Neural progenitor cell (in vitro differentiated cells): ENCODE measurements at regions not wholly inside any gene's neighbourhood (a gene's known extent, or its start where the extent isn't known, plus 50 kb on each side); places are given as distances from the start of the nearest gene placed in this dataset.

ENCODE experiments used
- DNase-seq: peaks from one replicate; pipeline ENCODE4 v3.0.0-alpha.2; 2016; ENCODE audit warnings: low spot score
- H2AFZ ChIP-seq: fragments of 200-600 bp; sonication (generic); replicated peaks from 2 replicates; pipeline ENCODE4 v1.6.1; 2016; ENCODE audit warnings: antibody characterized with exemption
- H3F3A ChIP-seq: fragments of 200-600 bp; sonication (generic); 2 replicates; pipeline ENCODE4 v1.6.1; 2016; ENCODE audit warnings: antibody characterized with exemption, low read depth
- H3K27ac ChIP-seq: fragments of 200-600 bp; sonication (generic); 2 replicates; pipeline ENCODE4 v1.5.1; 2016; ENCODE audit warnings: mild to moderate bottlenecking
- H3K27me3 ChIP-seq: fragments of 200-600 bp; sonication (generic); 2 replicates; pipeline ENCODE4 v1.6.1; 2016; ENCODE audit warnings: mild to moderate bottlenecking, moderate library complexity
- H3K36me3 ChIP-seq: fragments of 200-600 bp; sonication (generic); 2 replicates; pipeline ENCODE4 v1.5.1; 2016
- H3K4me1 ChIP-seq: fragments of 200-600 bp; sonication (generic); 2 replicates; pipeline ENCODE4 v1.6.1; 2016; ENCODE audit warnings: mixed run types
- H3K4me2 ChIP-seq: fragments of 200-600 bp; sonication (generic); 2 replicates; pipeline ENCODE4 v1.6.1; 2016
- H3K4me3 ChIP-seq: fragments of 200-600 bp; sonication (generic); 2 replicates; pipeline ENCODE4 v1.5.1; 2016
- H3K79me2 ChIP-seq: fragments of 200-600 bp; sonication (generic); 2 replicates; pipeline ENCODE4 v1.6.1; 2016; ENCODE audit warnings: low read depth
- H3K9ac ChIP-seq: fragments of 200-600 bp; sonication (generic); 2 replicates; pipeline ENCODE4 v1.6.1; 2016
- H3K9me3 ChIP-seq: fragments of 200-600 bp; sonication (generic); 2 replicates; pipeline ENCODE4 v1.5.1; 2016; ENCODE audit warnings: low read depth
- H4K20me1 ChIP-seq: fragments of 200-600 bp; sonication (generic); 2 replicates; pipeline ENCODE4 v1.6.1; 2016; ENCODE audit warnings: low read depth
- H3K27ac Mint-ChIP-seq: 3 replicates; pipeline ENCODE4 v1.8.0; 2021; ENCODE audit warnings: mixed read lengths
- H3K27me3 Mint-ChIP-seq: 2 replicates; pipeline ENCODE4 v1.8.0; 2022; ENCODE audit warnings: low read depth, mild to moderate bottlenecking, inconsistent platforms, moderate library complexity, mixed read lengths; ENCODE audit not compliant: insufficient read depth
- H3K36me3 Mint-ChIP-seq: 3 replicates; pipeline ENCODE4 v1.8.0; 2021; ENCODE audit warnings: mixed read lengths
- H3K4me1 Mint-ChIP-seq: 3 replicates; pipeline ENCODE4 v1.8.0; 2021; ENCODE audit warnings: mixed read lengths
- H3K4me3 Mint-ChIP-seq: 3 replicates; pipeline ENCODE4 v1.8.0; 2021; ENCODE audit warnings: mild to moderate bottlenecking, moderate library complexity, mixed read lengths
- H3K9me3 Mint-ChIP-seq: 3 replicates; pipeline ENCODE4 v1.8.0; 2020; ENCODE audit warnings: mixed read lengths
- CTCF ChIP-seq: fragments of 200-600 bp; sonication (generic); IDR thresholded peaks from 2 replicates; pipeline ENCODE4 v1.5.1; 2017; ENCODE audit warnings: antibody characterized with exemption, mild to moderate bottlenecking
- EZH2 ChIP-seq: fragments of 200-600 bp; sonication (generic); IDR thresholded peaks from 2 replicates; pipeline ENCODE4 v1.6.1; 2017; ENCODE audit warnings: antibody characterized with exemption, mild to moderate bottlenecking, moderate library complexity
- EZH2phosphoT487 ChIP-seq: fragments of 200-600 bp; sonication (generic); IDR thresholded peaks from 2 replicates; pipeline ENCODE4 v1.6.1; 2017; ENCODE audit warnings: antibody characterized with exemption

- H3K9me3 Mint-ChIP-seq: no peaks in the 10 kb centered on the region
- H3K79me2 ChIP-seq: no peaks in the 10 kb centered on the region
- no peaks in the 10 kb centered on the region for H3K27me3 ChIP-seq
- H3K4me3 ChIP-seq: no peak overlapping the region
- no peaks in the 10 kb centered on the region for H3K4me1 ChIP-seq
- H4K20me1 ChIP-seq: no peaks in the 10 kb centered on the region
- H3K4me2 ChIP-seq: no peak overlapping the region
- H3F3A ChIP-seq: no peaks in the 10 kb centered on the region
- H3K36me3 ChIP-seq: no peaks in the 10 kb centered on the region
- H3K4me1 Mint-ChIP-seq: peaks cover 12% of the 10 kb centered on the region
- H3K36me3 Mint-ChIP-seq: no peaks in the 10 kb centered on the region
- no peak for TF ChIP-seq EZH2
- no peak for TF ChIP-seq EZH2phosphoT487
- TF ChIP-seq CTCF: no peak
- H3K27me3 Mint-ChIP-seq: no peaks in the 10 kb centered on the region
- no peak overlapping the region for H3K27ac ChIP-seq
- H3K9ac ChIP-seq: no peak overlapping the region
- DNase-seq: no peak
- H3K9me3 ChIP-seq: no peaks in the 10 kb centered on the region
- no peak overlapping the region for H3K27ac Mint-ChIP-seq
- H2AFZ ChIP-seq: no peak overlapping the region
- H3K4me3 Mint-ChIP-seq: no peak overlapping the region
These were observed 54.7 kb upstream of the STEAP4 start for GRCh38 chr7:88361357-88361756.

- H3K36me3 ChIP-seq: no peaks in the 10 kb centered on the region
- no peak overlapping the region for H3K27ac Mint-ChIP-seq
- no peaks in the 10 kb centered on the region for H3K9me3 Mint-ChIP-seq
- H3K4me3 Mint-ChIP-seq: no peak overlapping the region
- peaks cover 7% of the 10 kb centered on the region for H3K4me1 Mint-ChIP-seq
- H3K9ac ChIP-seq: no peak overlapping the region
- H3K27me3 ChIP-seq: no peaks in the 10 kb centered on the region
- H3K27ac ChIP-seq: no peak overlapping the region
- no peaks in the 10 kb centered on the region for H3F3A ChIP-seq
- TF ChIP-seq CTCF (no peak), EZH2phosphoT487 (no peak), EZH2 (no peak)
- no peaks in the 10 kb centered on the region for H4K20me1 ChIP-seq
- no peak overlapping the region for H3K4me2 ChIP-seq
- no peaks in the 10 kb centered on the region for H3K27me3 Mint-ChIP-seq
- H3K4me1 ChIP-seq: no peaks in the 10 kb centered on the region
- no peaks in the 10 kb centered on the region for H3K9me3 ChIP-seq
- no peaks in the 10 kb centered on the region for H3K36me3 Mint-ChIP-seq
- no peak overlapping the region for H2AFZ ChIP-seq
- no peaks in the 10 kb centered on the region for H3K79me2 ChIP-seq
- no peak overlapping the region for H3K4me3 ChIP-seq
- no peak for DNase-seq
These were observed 52.2 kb upstream of the STEAP4 start for GRCh38 chr7:88358881-88359280.

GRCh38 chr7:88358526-88358838 is 51.8 kb upstream of the STEAP4 start:
- Histone ChIP-seq H3K4me1 (no peaks in the 10 kb centered on the region), H3K27ac (no peak overlapping the region), H3K9ac (no peak overlapping the region), H4K20me1 (no peaks in the 10 kb centered on the region), H3K4me2 (no peak overlapping the region), H2AFZ (no peak overlapping the region), H3K36me3 (no peaks in the 10 kb centered on the region), H3F3A (no peaks in the 10 kb centered on the region), H3K27me3 (no peaks in the 10 kb centered on the region), H3K79me2 (no peaks in the 10 kb centered on the region), H3K4me3 (no peak overlapping the region), H3K9me3 (no peaks in the 10 kb centered on the region)
- no peak overlapping the region for H3K4me3 Mint-ChIP-seq
- H3K36me3 Mint-ChIP-seq: no peaks in the 10 kb centered on the region
- H3K4me1 Mint-ChIP-seq: peaks cover 7% of the 10 kb centered on the region
- TF ChIP-seq EZH2 (no peak), CTCF (no peak), EZH2phosphoT487 (no peak)
- no peaks in the 10 kb centered on the region for H3K9me3 Mint-ChIP-seq
- H3K27me3 Mint-ChIP-seq: no peaks in the 10 kb centered on the region
- no peak overlapping the region for H3K27ac Mint-ChIP-seq
- DNase-seq: no peak
